A549 (cell line): ENCODE measurements at regions not wholly inside any gene's neighbourhood (a gene's known extent, or its start where the extent isn't known, plus 50 kb on each side); places are given as distances from the start of the nearest gene placed in this dataset.

Experiments used
- CBX2 ChIP-seq: fragments of 200-600 bp; sonication (generic); IDR thresholded peaks from 2 replicates; pipeline ENCODE4 v1.6.1; 2016; ENCODE audit warnings: low read depth, mild to moderate bottlenecking, borderline replicate concordance
- FOSL2 ChIP-seq, 2 experiments: fragments of 450-650 bp in 1 of 2; fragments of >200 bp in 1 of 2; sonication (Bioruptor Twin) in 1 of 2; formaldehyde crosslinking; IDR thresholded peaks; 2 replicates each; pipeline versions ENCODE4 v1.5.0 to v1.6.1; 2016 to 2020; ENCODE audit warnings: mild to moderate bottlenecking in 1 of 2, moderate library complexity in 1 of 2
- JUN ChIP-seq, 2 experiments: fragments of >200 bp; sonication (Bioruptor Twin); formaldehyde crosslinking; IDR thresholded peaks; 2 replicates in 1 of 2; 3 replicates in 1 of 2; pipeline ENCODE4 v1.6.1; 2016 to 2017
- KDM5A ChIP-seq: fragments of 200-600 bp; sonication (generic); IDR thresholded peaks from 2 replicates; pipeline ENCODE4 v1.6.1; 2016; ENCODE audit warnings: antibody characterized with exemption, mild to moderate bottlenecking
- MYC ChIP-seq: IDR thresholded peaks from 2 replicates; pipeline ENCODE4 v1.6.1; 2012; ENCODE audit warnings: mild to moderate bottlenecking, inconsistent platforms, low read length, improper control_type of control experiment, borderline replicate concordance
- NR3C1 ChIP-seq: fragments of >200 bp; sonication (Bioruptor Twin); formaldehyde crosslinking; IDR thresholded peaks from 3 replicates; pipeline ENCODE4 v1.6.1; 2017
- PHF8 ChIP-seq: fragments of 200-600 bp; sonication (generic); IDR thresholded peaks from 2 replicates; pipeline ENCODE4 v1.6.1; 2016; ENCODE audit warnings: low read depth, mild to moderate bottlenecking, antibody characterized with exemption, moderate library complexity, borderline replicate concordance
- RAD21 ChIP-seq, 2 experiments: fragments of >200 bp in 1 of 2; sonication (Bioruptor Twin) in 1 of 2; formaldehyde crosslinking in 1 of 2; IDR thresholded peaks in 1 of 2; conservative IDR thresholded peaks in 1 of 2; 2 replicates in 1 of 2; 3 replicates in 1 of 2; pipeline ENCODE4 v1.6.1; 2012 to 2018; ENCODE audit warnings: inconsistent platforms in 1 of 2
- RFX5 ChIP-seq: fragments of 450-650 bp; IDR thresholded peaks from 2 replicates; pipeline ENCODE4 v1.7.1; 2014; ENCODE audit warnings: antibody characterized with exemption, mild to moderate bottlenecking, moderate library complexity
- SMC3 ChIP-seq: fragments of >200 bp; sonication (Bioruptor Twin); formaldehyde crosslinking; IDR thresholded peaks from 3 replicates; pipeline ENCODE4 v1.6.1; 2018; ENCODE audit warnings: inconsistent platforms
- TP53 ChIP-seq: fragments of 250-450 bp; sonication (Bioruptor Pico); IDR thresholded peaks from 2 replicates; pipeline ENCODE4 v1.5.0; 2021; ENCODE audit warnings: mild to moderate bottlenecking, moderate library complexity
- TF ChIP-seq, protein P1 (sequence below): fragments of 250-450 bp; sonication (Bioruptor Pico); IDR thresholded peaks from 2 replicates; pipeline ENCODE4 v1.5.0; 2020; ENCODE audit warnings: low read depth, mild to moderate bottlenecking, moderate library complexity
- TF ChIP-seq, protein P2 (sequence below): fragments of >200 bp; sonication (Bioruptor Twin); formaldehyde crosslinking; IDR thresholded peaks from 3 replicates; pipeline ENCODE4 v1.5.1; 2016
- TF ChIP-seq, protein P3 (sequence below): fragments of 200-600 bp; sonication (generic); IDR thresholded peaks from 2 replicates; pipeline ENCODE4 v1.6.1; 2016; ENCODE audit warnings: antibody characterized with exemption, mild to moderate bottlenecking, moderate library complexity

DNA sequence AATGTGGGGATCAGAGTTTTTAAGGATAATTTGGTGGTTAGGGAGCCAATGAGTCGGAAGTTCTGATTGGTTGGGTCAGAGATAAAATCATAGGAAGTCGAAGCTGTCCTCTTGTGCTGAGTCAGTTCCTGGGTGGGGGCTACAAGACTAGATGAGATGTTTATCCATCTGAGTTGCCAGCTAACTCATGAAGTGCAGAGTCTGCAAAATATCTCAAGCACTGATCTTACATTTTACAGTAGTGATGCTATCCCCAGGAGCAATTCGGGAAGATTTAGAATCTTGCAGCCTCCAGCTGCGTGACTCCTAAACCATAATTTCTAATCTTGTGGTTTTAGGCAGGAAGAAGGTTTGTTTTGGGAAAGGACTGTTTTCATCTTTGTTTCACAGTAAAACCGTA lies 565.8 kb upstream of the SPANXN1 start:
- no peak for TF ChIP-seq RAD21 (conservative IDR thresholded peaks at IDR 0.05 in 1 of 2, IDR thresholded peaks at IDR 0.05 in 1 of 2)
- no peak for TF ChIP-seq CBX2
- TF ChIP-seq, protein P1, sequence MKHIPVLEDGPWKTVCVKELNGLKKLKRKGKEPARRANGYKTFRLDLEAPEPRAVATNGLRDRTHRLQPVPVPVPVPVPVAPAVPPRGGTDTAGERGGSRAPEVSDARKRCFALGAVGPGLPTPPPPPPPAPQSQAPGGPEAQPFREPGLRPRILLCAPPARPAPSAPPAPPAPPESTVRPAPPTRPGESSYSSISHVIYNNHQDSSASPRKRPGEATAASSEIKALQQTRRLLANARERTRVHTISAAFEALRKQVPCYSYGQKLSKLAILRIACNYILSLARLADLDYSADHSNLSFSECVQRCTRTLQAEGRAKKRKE (CRISPR knock-in tag): no peak
- no peak for TF ChIP-seq JUN (IDR thresholded peaks at IDR 0.05)
- TF ChIP-seq, protein P2, sequence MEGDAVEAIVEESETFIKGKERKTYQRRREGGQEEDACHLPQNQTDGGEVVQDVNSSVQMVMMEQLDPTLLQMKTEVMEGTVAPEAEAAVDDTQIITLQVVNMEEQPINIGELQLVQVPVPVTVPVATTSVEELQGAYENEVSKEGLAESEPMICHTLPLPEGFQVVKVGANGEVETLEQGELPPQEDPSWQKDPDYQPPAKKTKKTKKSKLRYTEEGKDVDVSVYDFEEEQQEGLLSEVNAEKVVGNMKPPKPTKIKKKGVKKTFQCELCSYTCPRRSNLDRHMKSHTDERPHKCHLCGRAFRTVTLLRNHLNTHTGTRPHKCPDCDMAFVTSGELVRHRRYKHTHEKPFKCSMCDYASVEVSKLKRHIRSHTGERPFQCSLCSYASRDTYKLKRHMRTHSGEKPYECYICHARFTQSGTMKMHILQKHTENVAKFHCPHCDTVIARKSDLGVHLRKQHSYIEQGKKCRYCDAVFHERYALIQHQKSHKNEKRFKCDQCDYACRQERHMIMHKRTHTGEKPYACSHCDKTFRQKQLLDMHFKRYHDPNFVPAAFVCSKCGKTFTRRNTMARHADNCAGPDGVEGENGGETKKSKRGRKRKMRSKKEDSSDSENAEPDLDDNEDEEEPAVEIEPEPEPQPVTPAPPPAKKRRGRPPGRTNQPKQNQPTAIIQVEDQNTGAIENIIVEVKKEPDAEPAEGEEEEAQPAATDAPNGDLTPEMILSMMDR: no peak
- no peak for TF ChIP-seq MYC
- TF ChIP-seq PHF8: no peak
- TF ChIP-seq SMC3: no peak
- no peak for TF ChIP-seq TP53 (CRISPR knock-in tag)
- no peak for TF ChIP-seq FOSL2 (IDR thresholded peaks at IDR 0.05)
- no peak for TF ChIP-seq FOSL2 (CRISPR knock-in tag; IDR thresholded peaks at IDR 0.05)
- no peak for TF ChIP-seq RFX5
- no peak for TF ChIP-seq NR3C1
- no peak for TF ChIP-seq KDM5A
- TF ChIP-seq, protein P3, sequence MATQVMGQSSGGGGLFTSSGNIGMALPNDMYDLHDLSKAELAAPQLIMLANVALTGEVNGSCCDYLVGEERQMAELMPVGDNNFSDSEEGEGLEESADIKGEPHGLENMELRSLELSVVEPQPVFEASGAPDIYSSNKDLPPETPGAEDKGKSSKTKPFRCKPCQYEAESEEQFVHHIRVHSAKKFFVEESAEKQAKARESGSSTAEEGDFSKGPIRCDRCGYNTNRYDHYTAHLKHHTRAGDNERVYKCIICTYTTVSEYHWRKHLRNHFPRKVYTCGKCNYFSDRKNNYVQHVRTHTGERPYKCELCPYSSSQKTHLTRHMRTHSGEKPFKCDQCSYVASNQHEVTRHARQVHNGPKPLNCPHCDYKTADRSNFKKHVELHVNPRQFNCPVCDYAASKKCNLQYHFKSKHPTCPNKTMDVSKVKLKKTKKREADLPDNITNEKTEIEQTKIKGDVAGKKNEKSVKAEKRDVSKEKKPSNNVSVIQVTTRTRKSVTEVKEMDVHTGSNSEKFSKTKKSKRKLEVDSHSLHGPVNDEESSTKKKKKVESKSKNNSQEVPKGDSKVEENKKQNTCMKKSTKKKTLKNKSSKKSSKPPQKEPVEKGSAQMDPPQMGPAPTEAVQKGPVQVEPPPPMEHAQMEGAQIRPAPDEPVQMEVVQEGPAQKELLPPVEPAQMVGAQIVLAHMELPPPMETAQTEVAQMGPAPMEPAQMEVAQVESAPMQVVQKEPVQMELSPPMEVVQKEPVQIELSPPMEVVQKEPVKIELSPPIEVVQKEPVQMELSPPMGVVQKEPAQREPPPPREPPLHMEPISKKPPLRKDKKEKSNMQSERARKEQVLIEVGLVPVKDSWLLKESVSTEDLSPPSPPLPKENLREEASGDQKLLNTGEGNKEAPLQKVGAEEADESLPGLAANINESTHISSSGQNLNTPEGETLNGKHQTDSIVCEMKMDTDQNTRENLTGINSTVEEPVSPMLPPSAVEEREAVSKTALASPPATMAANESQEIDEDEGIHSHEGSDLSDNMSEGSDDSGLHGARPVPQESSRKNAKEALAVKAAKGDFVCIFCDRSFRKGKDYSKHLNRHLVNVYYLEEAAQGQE: no peak
